NCI-H187 treated with DMSO at 0.1 percent for 48 hours (cell line): ENCODE measurements at regions not wholly inside any gene's neighbourhood (a gene's known extent, or its start where the extent isn't known, plus 50 kb on each side); places are given as distances from the start of the nearest gene placed in this dataset.
"Not testable (repeated sequence)": the region's sequence is repeated elsewhere in the genome, so short reads cannot be mapped to it uniquely, and the experiment has no call there.

Experiments used
- DNase-seq: peaks from one replicate; lab custom pipeline; 2025; lab: John Stamatoyannopoulos, UW

- no peak for DNase-seq
Measured at GRCh38 chr6:28839443-28840120, 84.2 kb downstream of the TRIM27 start.

- DNase-seq: no peak
Measured at GRCh38 chr6:28841290-28841689, 82.5 kb downstream of the TRIM27 start.

GRCh38 chr6:28848756-28849155 lies 75.0 kb downstream of the TRIM27 start:
- DNase-seq: not testable (repeated sequence)
